CD14-positive monocyte (primary cell): ENCODE measurements at regions not wholly inside any gene's neighbourhood (a gene's known extent, or its start where the extent isn't known, plus 50 kb on each side); places are given as distances from the start of the nearest gene placed in this dataset.

ENCODE experiments used
- DNase-seq, 3 donors: peaks; one replicate each; pipeline ENCODE4 v3.0.0-alpha.2; 2011 to 2022
- H2AFZ ChIP-seq: 2 replicates; pipeline ENCODE4 v1.6.0; 2012; ENCODE audit warnings: mild to moderate bottlenecking, low read depth, low read length, inconsistent platforms; ENCODE audit not compliant: insufficient read depth, poor library complexity, severe bottlenecking
- H3K27ac ChIP-seq, 2 donors: 1 replicate in 1 of 2; 2 replicates in 1 of 2; pipeline ENCODE4 v1.5.1; 2012 to 2013; ENCODE audit warnings: low read length in 2 of 2, control low read depth in 1 of 2, inconsistent platforms in 1 of 2, low read depth in 1 of 2, mild to moderate bottlenecking in 1 of 2
- H3K27me3 ChIP-seq, 2 donors: one replicate each; pipeline versions ENCODE4 v1.6.0 to v1.6.1; 2011 to 2013; ENCODE audit warnings: low read length in 2 of 2; ENCODE audit not compliant: control insufficient read depth in 2 of 2, insufficient read depth in 2 of 2
- H3K36me3 ChIP-seq, 2 donors: replicated peaks in 1 of 2; 1 replicate in 1 of 2; 2 replicates in 1 of 2; pipeline versions ENCODE4 v1.5.1 to v1.6.1; 2012 to 2013; ENCODE audit warnings: low read length in 2 of 2, control low read depth in 1 of 2, inconsistent platforms in 1 of 2, mild to moderate bottlenecking in 1 of 2; ENCODE audit not compliant: insufficient read depth in 2 of 2, control insufficient read depth in 1 of 2
- H3K4me1 ChIP-seq, 2 donors: 1 replicate in 1 of 2; 2 replicates in 1 of 2; pipeline versions ENCODE4 v1.5.1 to v1.6.1; 2012 to 2013; ENCODE audit warnings: low read length in 2 of 2, control low read depth in 1 of 2, inconsistent platforms in 1 of 2, mild to moderate bottlenecking in 1 of 2, moderate library complexity in 1 of 2; ENCODE audit not compliant: insufficient read depth in 2 of 2, control insufficient read depth in 1 of 2
- H3K4me2 ChIP-seq: replicated peaks from 2 replicates; pipeline ENCODE3; 2012; ENCODE audit warnings: low read length, moderate library complexity, mild to moderate bottlenecking; ENCODE audit not compliant: poor library complexity, severe bottlenecking; ENCODE audit errors: extremely low read depth
- H3K4me3 ChIP-seq, 3 experiments: fragments of 200-600 bp in 1 of 3; sonication (generic) in 1 of 3; replicated peaks in 1 of 3; 1 replicate in 2 of 3; 2 replicates in 1 of 3; pipeline ENCODE4 v1.5.1; 2011 to 2013; ENCODE audit warnings: low read length in 3 of 3, mild to moderate bottlenecking in 3 of 3, control low read depth in 2 of 3, low read depth in 2 of 3, inconsistent platforms in 1 of 3, moderate library complexity in 1 of 3
- H3K79me2 ChIP-seq: 2 replicates; pipeline ENCODE4 v1.6.0; 2012; ENCODE audit warnings: mild to moderate bottlenecking, control low read depth, inconsistent platforms, low read length, moderate library complexity; ENCODE audit not compliant: insufficient read depth
- H3K9ac ChIP-seq: 2 replicates; pipeline ENCODE4 v1.6.0; 2017; ENCODE audit warnings: low read length, mild to moderate bottlenecking; ENCODE audit not compliant: insufficient read depth, poor library complexity, severe bottlenecking
- H3K9me3 ChIP-seq, 2 donors: replicated peaks in 1 of 2; 1 replicate in 1 of 2; 2 replicates in 1 of 2; pipeline versions ENCODE4 v1.5.1 to v1.6.1; 2012 to 2013; ENCODE audit warnings: low read length in 2 of 2, control low read depth in 1 of 2; ENCODE audit not compliant: control insufficient read depth in 1 of 2, insufficient read depth in 1 of 2
- H4K20me1 ChIP-seq: 2 replicates; pipeline ENCODE4 v1.6.0; 2012; ENCODE audit warnings: mild to moderate bottlenecking, low read length, control low read depth, moderate library complexity; ENCODE audit not compliant: insufficient read depth
- H3K27ac Mint-ChIP-seq, 7 donors: one replicate each; pipeline ENCODE4 v1.8.0; 2020; ENCODE audit warnings: mild to moderate bottlenecking in 7 of 7, mixed read lengths in 7 of 7, moderate library complexity in 6 of 7, inconsistent platforms in 2 of 7
- H3K27me3 Mint-ChIP-seq, 3 donors: one replicate each; pipeline ENCODE4 v1.8.0; 2021 to 2022; ENCODE audit warnings: low read depth in 3 of 3, mild to moderate bottlenecking in 3 of 3, mixed read lengths in 3 of 3, moderate library complexity in 3 of 3, inconsistent platforms in 1 of 3
- H3K36me3 Mint-ChIP-seq, 2 donors: one replicate each; pipeline ENCODE4 v1.8.0; 2020; ENCODE audit warnings: mixed read lengths in 2 of 2, inconsistent platforms in 1 of 2, mild to moderate bottlenecking in 1 of 2
- H3K4me1 Mint-ChIP-seq: one replicate; pipeline ENCODE4 v1.8.0; 2020; ENCODE audit warnings: mild to moderate bottlenecking, mixed read lengths
- H3K4me3 Mint-ChIP-seq, 2 donors: one replicate each; pipeline ENCODE4 v1.8.0; 2020; ENCODE audit warnings: mild to moderate bottlenecking in 2 of 2, mixed read lengths in 2 of 2, moderate library complexity in 1 of 2
- H3K9me3 Mint-ChIP-seq, 7 donors: one replicate each; pipeline ENCODE4 v1.8.0; 2020 to 2022; ENCODE audit warnings: mixed read lengths in 7 of 7, mild to moderate bottlenecking in 6 of 7, moderate library complexity in 6 of 7, inconsistent platforms in 2 of 7
- CTCF ChIP-seq: fragments of 200-600 bp; IDR thresholded peaks from one replicate; pipeline ENCODE4 v1.8.0; 2022; ENCODE audit warnings: antibody characterized with exemption, mild to moderate bottlenecking
- WGBS: methylation state at CpG from one replicate; pipeline ENCODE4 v1.1.5; 2013; ENCODE audit warnings: missing lambda C conversion rate; ENCODE audit not compliant: insufficient coverage; 5-methylcytosine and 5-hydroxymethylcytosine counted together
- intact Hi-C, 2 donors: fragments of 100-400 bp; cut with micrococcal nuclease; formaldehyde crosslinking; loops; one replicate each; pipeline versions ENCODE4 v1.15.0 to v1.15.1; 2023

- Histone ChIP-seq H3K27ac (no peak overlapping the region), H3K4me2 (no peak overlapping the region), H3K9me3 (peaks cover 0 to 10% of the 10 kb centered on the region in 2 donors), H3K4me3 (no peak overlapping the region), H3K4me1 (no peaks in the 10 kb centered on the region), H4K20me1 (no peaks in the 10 kb centered on the region), H3K27me3 (no peaks in the 10 kb centered on the region), H2AFZ (no peak overlapping the region), H3K9ac (no peak overlapping the region), H3K36me3 (no peaks in the 10 kb centered on the region), H3K79me2 (no peaks in the 10 kb centered on the region)
- no peaks in the 10 kb centered on the region for H3K4me1 Mint-ChIP-seq
- intact Hi-C loops: no loop called here
- WGBS: 90% methylated on average over 5 of the region's 12 CpGs
- no peak overlapping the region for H3K27ac Mint-ChIP-seq
- no peak for DNase-seq
- peaks cover 0 to 2% (median 0%) of the 10 kb centered on the region in 7 donors for H3K9me3 Mint-ChIP-seq
- no peak overlapping the region for H3K4me3 Mint-ChIP-seq
- TF ChIP-seq CTCF: no peak
- no peaks in the 10 kb centered on the region for H3K36me3 Mint-ChIP-seq
- H3K27me3 Mint-ChIP-seq: peaks cover 0 to 4% (median 3%) of the 10 kb centered on the region in 3 donors
These were observed 49.8 kb upstream of the ANO1 start for GRCh38 chr11:70028147-70028855.
